ENCODE measurements at regions not wholly inside any gene's neighbourhood (a gene's known extent, or its start where the extent isn't known, plus 50 kb on each side); places are given as distances from the start of the nearest gene placed in this dataset.

GRCh38 chr13:76378767-76379166 is 507.4 kb downstream of the KCTD12 start:
- Histone ChIP-seq H3K27me3 (ENCODE audit: control insufficient read depth in 2 of 2, insufficient read depth in 2 of 2, low read length in 2 of 2) (no peaks in the 10 kb centered on the region), H3K9me3 (ENCODE audit: control insufficient read depth in 2 of 2, low read length in 2 of 2) (no peaks in the 10 kb centered on the region), H3K4me3 (ENCODE audit: low read length in 2 of 2) (no peak overlapping the region), H3K9ac (ENCODE audit: low read depth in 1 of 2, low read length in 2 of 2) (no peak overlapping the region), H3K36me3 (ENCODE audit: control insufficient read depth in 2 of 2, insufficient read depth in 2 of 2, low read length in 2 of 2) (no peaks in the 10 kb centered on the region), H3K27ac (ENCODE audit: low read depth in 2 of 2, low read length in 2 of 2) (no peak overlapping the region), H3K4me1 (ENCODE audit: control insufficient read depth in 2 of 2, insufficient read depth in 2 of 2, low read length in 2 of 2) (no peaks in the 10 kb centered on the region)

DNA sequence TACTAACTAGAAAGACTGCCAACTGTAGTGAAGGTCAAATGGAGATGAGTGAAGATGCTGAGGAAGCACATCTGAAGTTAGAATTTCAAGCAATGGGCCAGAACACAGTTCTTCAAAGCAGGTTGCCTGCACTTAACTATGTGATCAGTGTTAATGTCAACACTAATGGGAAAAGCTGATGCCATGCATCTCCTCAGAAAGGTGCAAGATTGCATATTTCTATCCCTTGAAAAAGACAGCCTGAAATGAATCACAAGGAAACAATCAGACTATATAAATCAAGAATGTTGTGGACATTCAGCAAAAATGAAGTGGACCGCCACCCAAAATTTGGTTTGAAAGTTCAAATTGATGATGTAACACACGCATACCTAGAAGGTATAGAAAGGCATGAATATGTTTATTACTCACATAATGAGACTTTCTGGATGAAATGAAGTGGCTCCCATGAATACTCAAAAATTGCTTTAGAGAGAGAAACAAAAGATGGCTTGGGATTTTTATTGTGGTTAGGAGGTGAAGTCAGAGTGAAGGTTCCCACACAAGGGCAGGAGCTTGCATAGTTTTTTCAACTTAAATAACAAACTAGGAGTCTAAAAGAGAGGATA is 522.4 kb downstream of the KCTD12 start:
- Histone ChIP-seq H3K36me3 (ENCODE audit: control insufficient read depth in 2 of 2, insufficient read depth in 2 of 2, low read length in 2 of 2) (no peaks in the 10 kb centered on the region), H3K9ac (ENCODE audit: low read depth in 1 of 2, low read length in 2 of 2) (no peak overlapping the region), H3K4me3 (ENCODE audit: low read length in 2 of 2) (no peak overlapping the region), H3K4me1 (ENCODE audit: control insufficient read depth in 2 of 2, insufficient read depth in 2 of 2, low read length in 2 of 2) (no peaks in the 10 kb centered on the region), H3K27me3 (ENCODE audit: control insufficient read depth in 2 of 2, insufficient read depth in 2 of 2, low read length in 2 of 2) (no peaks in the 10 kb centered on the region), H3K27ac (ENCODE audit: low read depth in 2 of 2, low read length in 2 of 2) (no peak overlapping the region), H3K9me3 (ENCODE audit: control insufficient read depth in 2 of 2, low read length in 2 of 2) (no peaks in the 10 kb centered on the region)

DNA sequence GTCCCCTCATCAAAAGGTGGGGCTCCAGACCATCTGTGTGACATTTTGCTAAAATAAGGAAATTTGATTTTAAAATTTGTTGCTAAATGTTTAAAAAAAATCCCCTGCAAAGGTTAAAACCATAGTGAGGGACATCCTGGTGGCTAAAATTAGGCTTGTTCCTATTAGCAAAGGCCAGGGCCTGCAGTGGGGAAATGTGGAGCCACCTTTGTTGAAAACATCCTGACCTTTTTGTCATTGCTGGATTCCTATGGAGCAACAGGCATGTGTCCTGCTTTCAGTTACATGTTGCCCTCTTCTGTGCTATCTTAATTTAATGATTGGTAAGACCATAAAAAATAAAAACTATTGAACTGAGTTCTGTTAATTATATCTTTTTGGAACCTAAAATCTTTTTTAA is 524.3 kb downstream of the KCTD12 start:
- Histone ChIP-seq H3K27me3 (ENCODE audit: control insufficient read depth in 2 of 2, insufficient read depth in 2 of 2, low read length in 2 of 2) (no peaks in the 10 kb centered on the region), H3K36me3 (ENCODE audit: control insufficient read depth in 2 of 2, insufficient read depth in 2 of 2, low read length in 2 of 2) (no peaks in the 10 kb centered on the region), H3K9ac (ENCODE audit: low read depth in 1 of 2, low read length in 2 of 2) (no peak overlapping the region), H3K27ac (ENCODE audit: low read depth in 2 of 2, low read length in 2 of 2) (no peak overlapping the region), H3K4me3 (ENCODE audit: low read length in 2 of 2) (no peak overlapping the region), H3K9me3 (ENCODE audit: control insufficient read depth in 2 of 2, low read length in 2 of 2) (no peaks in the 10 kb centered on the region), H3K4me1 (ENCODE audit: control insufficient read depth in 2 of 2, insufficient read depth in 2 of 2, low read length in 2 of 2) (no peaks in the 10 kb centered on the region)

GRCh38 chr13:76351541-76352229 is 534.5 kb downstream of the KCTD12 start:
- Histone ChIP-seq H3K27me3 (ENCODE audit: control insufficient read depth in 2 of 2, insufficient read depth in 2 of 2, low read length in 2 of 2) (no peaks in the 10 kb centered on the region), H3K4me3 (ENCODE audit: low read length in 2 of 2) (no peak overlapping the region), H3K4me1 (ENCODE audit: control insufficient read depth in 2 of 2, insufficient read depth in 2 of 2, low read length in 2 of 2) (no peaks in the 10 kb centered on the region), H3K9me3 (ENCODE audit: control insufficient read depth in 2 of 2, low read length in 2 of 2) (no peaks in the 10 kb centered on the region), H3K36me3 (ENCODE audit: control insufficient read depth in 2 of 2, insufficient read depth in 2 of 2, low read length in 2 of 2) (no peaks in the 10 kb centered on the region), H3K27ac (ENCODE audit: low read depth in 2 of 2, low read length in 2 of 2) (no peak overlapping the region), H3K9ac (ENCODE audit: low read depth in 1 of 2, low read length in 2 of 2) (no peak overlapping the region)

DNA sequence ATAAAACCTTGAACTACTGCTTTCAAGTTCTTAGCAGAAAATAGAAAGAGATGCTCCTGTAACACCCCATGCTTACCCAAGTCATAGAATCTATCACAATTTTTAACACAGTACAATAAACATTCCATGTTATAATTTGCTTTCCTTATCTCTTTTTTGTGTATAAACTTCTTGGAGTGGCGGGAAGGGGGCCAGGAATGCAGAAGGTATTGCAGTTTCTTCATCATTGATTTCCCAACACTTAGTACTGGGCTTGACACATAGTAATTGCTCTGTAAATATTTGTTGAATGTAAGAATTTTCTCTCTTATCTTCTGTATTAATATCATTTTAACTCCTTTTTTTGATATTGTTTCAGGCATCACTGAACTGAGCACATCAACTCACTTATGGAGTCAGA is 535.8 kb downstream of the KCTD12 start:
- H3K27ac ChIP-seq (ENCODE audit: low read depth in 2 of 2, low read length in 2 of 2), result no peak overlapping the region
- H3K9ac ChIP-seq (ENCODE audit: low read depth in 1 of 2, low read length in 2 of 2), result no peak overlapping the region
- no peaks in the 10 kb centered on the region for H3K27me3 ChIP-seq (ENCODE audit: control insufficient read depth in 2 of 2, insufficient read depth in 2 of 2, low read length in 2 of 2)
- no peaks in the 10 kb centered on the region for H3K9me3 ChIP-seq (ENCODE audit: control insufficient read depth in 2 of 2, low read length in 2 of 2)
- H3K4me1 ChIP-seq (ENCODE audit: control insufficient read depth in 2 of 2, insufficient read depth in 2 of 2, low read length in 2 of 2), result no peaks in the 10 kb centered on the region
- H3K4me3 ChIP-seq (ENCODE audit: low read length in 2 of 2), result no peak overlapping the region
- no peaks in the 10 kb centered on the region for H3K36me3 ChIP-seq (ENCODE audit: control insufficient read depth in 2 of 2, insufficient read depth in 2 of 2, low read length in 2 of 2)

DNA sequence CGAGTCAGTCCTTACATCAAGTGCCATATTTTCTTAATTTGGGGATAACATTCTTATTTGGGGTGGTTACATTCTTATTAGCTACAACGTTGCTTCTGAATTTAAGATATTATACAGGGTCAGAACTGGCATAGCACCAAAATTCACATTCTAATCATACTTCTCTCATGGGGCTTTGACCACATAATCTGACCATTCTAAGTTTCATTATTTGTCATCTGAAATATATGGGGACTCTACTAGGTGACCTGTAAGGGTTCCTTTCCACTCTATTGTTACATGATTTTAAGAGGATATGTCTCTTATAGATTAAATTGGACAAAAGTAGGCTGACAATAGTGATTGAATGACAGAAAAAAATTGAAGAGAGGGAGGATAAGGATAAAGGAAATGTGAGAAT is 536.5 kb downstream of the KCTD12 start:
- H3K9ac ChIP-seq (ENCODE audit: low read depth in 1 of 2, low read length in 2 of 2), result no peak overlapping the region

GRCh38 chr13:76339649-76340048 is 546.6 kb downstream of the KCTD12 start:
- H3K4me1 ChIP-seq (ENCODE audit: control insufficient read depth in 2 of 2, insufficient read depth in 2 of 2, low read length in 2 of 2), result no peaks in the 10 kb centered on the region
- H3K27me3 ChIP-seq (ENCODE audit: control insufficient read depth in 2 of 2, insufficient read depth in 2 of 2, low read length in 2 of 2), result no peaks in the 10 kb centered on the region
- H3K9ac ChIP-seq (ENCODE audit: low read depth in 1 of 2, low read length in 2 of 2), result no peak overlapping the region
- H3K4me3 ChIP-seq (ENCODE audit: low read length in 2 of 2), result no peak overlapping the region
- no peaks in the 10 kb centered on the region for H3K9me3 ChIP-seq (ENCODE audit: control insufficient read depth in 2 of 2, low read length in 2 of 2)
- no peaks in the 10 kb centered on the region for H3K36me3 ChIP-seq (ENCODE audit: control insufficient read depth in 2 of 2, insufficient read depth in 2 of 2, low read length in 2 of 2)
- H3K27ac ChIP-seq (ENCODE audit: low read depth in 2 of 2, low read length in 2 of 2), result no peak overlapping the region

More for the DNA sequence above, 536.5 kb downstream of the KCTD12 start:
- Histone ChIP-seq H3K27me3 (ENCODE audit: control insufficient read depth in 2 of 2, insufficient read depth in 2 of 2, low read length in 2 of 2) (no peaks in the 10 kb centered on the region), H3K36me3 (ENCODE audit: control insufficient read depth in 2 of 2, insufficient read depth in 2 of 2, low read length in 2 of 2) (no peaks in the 10 kb centered on the region), H3K27ac (ENCODE audit: low read depth in 2 of 2, low read length in 2 of 2) (no peak overlapping the region), H3K4me1 (ENCODE audit: control insufficient read depth in 2 of 2, insufficient read depth in 2 of 2, low read length in 2 of 2) (no peaks in the 10 kb centered on the region), H3K9me3 (ENCODE audit: control insufficient read depth in 2 of 2, low read length in 2 of 2) (no peaks in the 10 kb centered on the region), H3K4me3 (ENCODE audit: low read length in 2 of 2) (no peak overlapping the region)

DNA sequence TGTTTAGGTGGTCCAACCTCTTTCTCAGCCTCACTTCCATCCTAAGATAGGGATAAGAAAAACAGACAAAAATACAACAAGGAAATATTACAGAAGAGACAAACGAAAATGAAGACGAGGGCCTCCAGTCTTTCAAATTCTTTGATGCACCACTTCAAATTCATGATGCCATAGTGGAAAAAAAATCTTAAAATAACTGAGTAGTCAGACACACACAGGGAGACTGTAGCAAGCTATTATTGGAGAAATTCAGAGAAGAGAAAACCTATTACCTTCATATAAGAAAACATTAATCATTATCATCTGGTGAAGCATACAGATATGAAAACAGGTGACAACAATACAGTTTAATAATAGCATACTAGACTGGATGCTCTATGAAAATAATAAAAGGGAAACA is 548.2 kb downstream of the KCTD12 start:
- no peaks in the 10 kb centered on the region for H3K9me3 ChIP-seq (ENCODE audit: control insufficient read depth in 2 of 2, low read length in 2 of 2)
- H3K4me3 ChIP-seq (ENCODE audit: low read length in 2 of 2), result no peak overlapping the region
- H3K27ac ChIP-seq (ENCODE audit: low read depth in 2 of 2, low read length in 2 of 2), result no peak overlapping the region
- no peak overlapping the region for H3K9ac ChIP-seq (ENCODE audit: low read depth in 1 of 2, low read length in 2 of 2)
- no peaks in the 10 kb centered on the region for H3K36me3 ChIP-seq (ENCODE audit: control insufficient read depth in 2 of 2, insufficient read depth in 2 of 2, low read length in 2 of 2)
- H3K27me3 ChIP-seq (ENCODE audit: control insufficient read depth in 2 of 2, insufficient read depth in 2 of 2, low read length in 2 of 2), result no peaks in the 10 kb centered on the region
- no peaks in the 10 kb centered on the region for H3K4me1 ChIP-seq (ENCODE audit: control insufficient read depth in 2 of 2, insufficient read depth in 2 of 2, low read length in 2 of 2)

DNA sequence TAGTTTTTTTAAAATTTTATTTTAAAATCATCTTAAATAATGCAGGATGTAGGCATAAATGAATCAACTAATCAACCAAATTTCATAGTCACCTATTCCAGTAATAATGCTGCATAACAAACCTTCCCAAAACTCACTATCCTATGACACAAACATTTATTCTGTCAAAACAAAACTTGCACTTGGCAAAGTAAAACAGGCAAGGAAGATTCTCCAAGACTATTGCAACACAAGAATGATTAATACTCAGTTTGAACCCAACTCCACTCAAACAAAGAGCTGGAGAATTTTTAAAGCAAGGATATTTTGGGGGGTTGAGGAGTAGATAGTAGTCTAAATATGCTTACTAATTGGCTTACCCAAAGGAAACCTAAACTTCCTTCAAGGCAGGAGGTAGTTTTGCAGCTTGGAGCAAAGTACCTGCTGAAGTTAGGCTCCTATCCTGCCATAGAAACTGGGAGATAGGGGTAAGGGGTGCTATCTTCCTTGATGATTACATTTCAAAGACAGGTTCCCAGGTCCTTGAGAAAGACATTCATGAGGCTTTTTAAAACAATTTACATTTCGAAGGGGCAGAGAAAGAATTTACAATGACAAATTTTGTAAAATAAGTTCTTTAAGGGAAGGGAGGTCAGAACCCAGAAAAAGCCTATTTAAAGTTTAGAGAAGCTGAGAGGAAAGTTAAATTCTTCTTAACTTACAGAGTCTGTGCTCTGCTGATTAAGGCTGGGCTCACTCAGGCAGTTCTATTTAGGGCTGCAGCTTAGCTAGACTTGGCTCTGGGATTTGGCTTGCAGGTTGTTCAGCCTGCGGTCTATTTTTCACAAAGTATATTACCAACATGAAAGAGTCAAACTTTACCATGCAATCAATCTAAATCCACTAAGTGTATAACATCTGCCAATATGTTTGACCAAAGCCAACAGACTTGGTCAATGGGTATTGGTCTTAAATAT is 549.0 kb downstream of the KCTD12 start:
- Histone ChIP-seq H3K9me3 (ENCODE audit: control insufficient read depth in 2 of 2, low read length in 2 of 2) (no peaks in the 10 kb centered on the region), H3K9ac (ENCODE audit: low read depth in 1 of 2, low read length in 2 of 2) (no peak overlapping the region), H3K27ac (ENCODE audit: low read depth in 2 of 2, low read length in 2 of 2) (no peak overlapping the region), H3K36me3 (ENCODE audit: control insufficient read depth in 2 of 2, insufficient read depth in 2 of 2, low read length in 2 of 2) (no peaks in the 10 kb centered on the region), H3K4me3 (ENCODE audit: low read length in 2 of 2) (no peak overlapping the region), H3K27me3 (ENCODE audit: control insufficient read depth in 2 of 2, insufficient read depth in 2 of 2, low read length in 2 of 2) (no peaks in the 10 kb centered on the region), H3K4me1 (ENCODE audit: control insufficient read depth in 2 of 2, insufficient read depth in 2 of 2, low read length in 2 of 2) (no peaks in the 10 kb centered on the region)

- H3K9ac ChIP-seq (ENCODE audit: low read depth in 1 of 2, low read length in 2 of 2), result no peak overlapping the region
- H3K27ac ChIP-seq (ENCODE audit: low read depth in 2 of 2, low read length in 2 of 2), result no peak overlapping the region
- H3K27me3 ChIP-seq (ENCODE audit: control insufficient read depth in 2 of 2, insufficient read depth in 2 of 2, low read length in 2 of 2), result no peaks in the 10 kb centered on the region
- no peaks in the 10 kb centered on the region for H3K36me3 ChIP-seq (ENCODE audit: control insufficient read depth in 2 of 2, insufficient read depth in 2 of 2, low read length in 2 of 2)
- no peak overlapping the region for H3K4me3 ChIP-seq (ENCODE audit: low read length in 2 of 2)
- no peaks in the 10 kb centered on the region for H3K4me1 ChIP-seq (ENCODE audit: control insufficient read depth in 2 of 2, insufficient read depth in 2 of 2, low read length in 2 of 2)
- no peaks in the 10 kb centered on the region for H3K9me3 ChIP-seq (ENCODE audit: control insufficient read depth in 2 of 2, low read length in 2 of 2)
Observed at GRCh38 chr13:76335463-76335862, 550.7 kb downstream of the KCTD12 start.
